AG04450 (cell line): ENCODE measurements at regions not wholly inside any gene's neighbourhood (a gene's known extent, or its start where the extent isn't known, plus 50 kb on each side); places are given as distances from the start of the nearest gene placed in this dataset.

Experiments used
- CTCF ChIA-PET: fragments of 300-600, 350-600 bp; formaldehyde crosslinking; extraction: SDS; loops from one replicate; lab custom pipeline; 2022; ENCODE audit warnings: antibody characterized with exemption, inconsistent platforms; lab: Charles Lee
- POLR2A ChIA-PET: fragments of 350-600 bp; formaldehyde crosslinking; extraction: SDS; loops from one replicate; lab custom pipeline; 2021; ENCODE audit warnings: antibody characterized with exemption, inconsistent platforms; lab: Yijun Ruan, JAX
- DNase-seq: peaks from one replicate; pipeline ENCODE4 v3.0.0-alpha.2; 2011; ENCODE audit warnings: low read depth, low spot score
- H3K27ac ChIP-seq: one replicate; pipeline ENCODE4 v1.5.1; 2012; ENCODE audit warnings: low read depth, low read length, control low read depth
- H3K27me3 ChIP-seq: one replicate; pipeline ENCODE4 v1.6.0; 2012; ENCODE audit warnings: low read length; ENCODE audit not compliant: control insufficient read depth, insufficient read depth
- H3K4me3 ChIP-seq: 2 replicates; pipeline ENCODE4 v1.5.1; 2011; ENCODE audit warnings: mild to moderate bottlenecking, low read depth, low read length, control low read depth
- H3K9me3 ChIP-seq: 2 replicates; pipeline ENCODE4 v1.5.1; 2012; ENCODE audit warnings: low read length; ENCODE audit not compliant: control insufficient read depth, insufficient read depth
- TF ChIP-seq, protein P1 (sequence below): IDR thresholded peaks from 2 replicates; pipeline ENCODE4 v1.5.1; 2011; ENCODE audit warnings: low read depth, low read length, control low read depth, inconsistent platforms

DNA sequence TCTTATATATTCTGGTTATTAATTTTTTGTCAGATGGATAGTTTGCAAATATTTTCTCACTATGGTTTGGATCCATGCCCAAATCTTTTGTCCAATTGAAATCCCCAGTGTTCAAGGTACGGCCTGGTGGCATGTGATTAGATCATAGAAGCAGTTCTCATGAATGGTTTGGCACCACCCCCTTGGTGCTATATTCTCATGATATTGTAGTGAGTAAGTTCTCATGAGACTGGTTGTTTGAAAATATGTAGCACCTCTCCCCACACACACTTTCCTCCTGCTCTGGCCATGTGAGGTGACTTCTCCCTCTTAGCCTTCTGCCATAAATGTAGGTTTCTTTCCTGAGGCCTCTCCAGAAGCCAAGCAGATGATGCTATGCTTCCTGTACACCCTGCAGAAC is 107.7 kb upstream of the KYNU start:
- H3K27ac ChIP-seq, result no peak overlapping the region
- CTCF ChIA-PET, result no interaction called here
- peaks cover 7% of the 10 kb centered on the region; the same call in 1 of the 2 replicates for H3K9me3 ChIP-seq
- no peak overlapping the region for H3K4me3 ChIP-seq
- TF ChIP-seq, protein P1, sequence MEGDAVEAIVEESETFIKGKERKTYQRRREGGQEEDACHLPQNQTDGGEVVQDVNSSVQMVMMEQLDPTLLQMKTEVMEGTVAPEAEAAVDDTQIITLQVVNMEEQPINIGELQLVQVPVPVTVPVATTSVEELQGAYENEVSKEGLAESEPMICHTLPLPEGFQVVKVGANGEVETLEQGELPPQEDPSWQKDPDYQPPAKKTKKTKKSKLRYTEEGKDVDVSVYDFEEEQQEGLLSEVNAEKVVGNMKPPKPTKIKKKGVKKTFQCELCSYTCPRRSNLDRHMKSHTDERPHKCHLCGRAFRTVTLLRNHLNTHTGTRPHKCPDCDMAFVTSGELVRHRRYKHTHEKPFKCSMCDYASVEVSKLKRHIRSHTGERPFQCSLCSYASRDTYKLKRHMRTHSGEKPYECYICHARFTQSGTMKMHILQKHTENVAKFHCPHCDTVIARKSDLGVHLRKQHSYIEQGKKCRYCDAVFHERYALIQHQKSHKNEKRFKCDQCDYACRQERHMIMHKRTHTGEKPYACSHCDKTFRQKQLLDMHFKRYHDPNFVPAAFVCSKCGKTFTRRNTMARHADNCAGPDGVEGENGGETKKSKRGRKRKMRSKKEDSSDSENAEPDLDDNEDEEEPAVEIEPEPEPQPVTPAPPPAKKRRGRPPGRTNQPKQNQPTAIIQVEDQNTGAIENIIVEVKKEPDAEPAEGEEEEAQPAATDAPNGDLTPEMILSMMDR, result no peak
- no peak for DNase-seq
- H3K27me3 ChIP-seq, result no peaks in the 10 kb centered on the region
- POLR2A ChIA-PET, result no interaction called here

DNA sequence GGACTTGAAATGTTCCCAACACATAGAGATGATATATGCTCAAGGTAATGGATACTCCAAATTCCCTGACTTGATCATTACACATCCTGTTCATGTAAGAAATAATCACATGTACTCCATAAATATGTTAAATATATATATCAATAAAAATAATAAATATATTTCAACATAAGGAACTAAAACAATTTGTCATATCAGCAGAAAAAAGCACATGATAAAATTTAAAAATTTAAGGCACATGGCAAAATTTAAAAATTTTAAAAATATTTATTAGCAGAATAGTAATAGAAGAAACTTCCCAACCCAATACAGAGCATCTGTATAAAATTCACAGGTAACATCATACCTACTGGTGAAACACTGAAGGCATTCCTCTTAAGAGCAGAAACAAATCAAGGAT is 109.6 kb upstream of the KYNU start:
- DNase-seq, result no peak
- Histone ChIP-seq H3K9me3 (peaks cover 7% of the 10 kb centered on the region; the same call in 1 of the 2 replicates), H3K27me3 (no peaks in the 10 kb centered on the region), H3K27ac (no peak overlapping the region), H3K4me3 (no peak overlapping the region)
- ChIA-PET CTCF (no interaction called here), POLR2A (no interaction called here)
- TF ChIP-seq, protein P1, result no peak

DNA sequence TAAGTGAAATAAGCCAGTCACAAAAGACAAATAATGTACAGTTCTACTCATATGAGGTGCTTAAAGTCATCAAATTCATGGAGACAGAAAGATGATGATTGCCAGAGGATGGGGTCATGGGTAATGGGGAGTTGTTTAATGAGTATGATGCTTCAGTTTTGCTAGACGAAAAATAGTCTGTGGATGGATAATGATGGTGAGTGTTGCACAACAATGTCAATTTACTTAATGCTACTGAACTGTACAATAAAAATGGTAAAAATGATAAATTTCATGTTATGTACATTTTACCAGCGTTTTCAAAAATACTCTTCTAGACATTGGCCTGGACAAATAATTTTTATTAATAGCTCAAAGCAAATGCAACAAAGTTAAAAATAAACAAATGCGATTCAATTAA is 118.5 kb upstream of the KYNU start:
- H3K9me3 ChIP-seq, result no peaks in the 10 kb centered on the region
- H3K27ac ChIP-seq, result no peak overlapping the region
- H3K27me3 ChIP-seq, result no peaks in the 10 kb centered on the region
- ChIA-PET CTCF (no interaction called here), POLR2A (no interaction called here)
- no peak for DNase-seq
- H3K4me3 ChIP-seq, result no peak overlapping the region
- TF ChIP-seq, protein P1, result no peak

DNA sequence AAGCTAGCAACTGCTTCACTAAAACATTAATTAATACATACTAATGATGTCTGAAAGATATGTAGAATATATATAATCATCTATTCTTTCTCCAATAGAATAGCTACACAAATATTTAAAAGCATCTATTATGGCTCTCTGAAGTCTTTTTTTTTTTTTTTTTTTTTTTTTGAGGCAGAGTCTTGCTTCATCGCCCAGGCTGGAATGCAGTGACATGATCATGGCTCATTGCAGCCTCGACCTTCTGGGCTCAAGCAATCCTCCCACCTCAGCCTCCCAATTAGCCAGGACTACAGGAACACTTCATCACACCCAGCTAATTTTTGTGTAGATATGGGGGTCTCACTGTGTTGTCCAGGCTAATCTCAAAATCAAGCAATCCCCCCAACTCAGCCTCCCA is 120.4 kb upstream of the KYNU start:
- no peak overlapping the region for H3K4me3 ChIP-seq
- DNase-seq, result no peak
- no peaks in the 10 kb centered on the region for H3K27me3 ChIP-seq
- ChIA-PET POLR2A (interaction anchor here (0.6 kb wide), 1 partner anchor 82 kb away, joined by 4 read pairs; no protein-coding TSS in a partner anchor), CTCF (interaction anchor here (0.6 kb wide), 1 partner anchor 116 kb away, joined by 4 read pairs; no protein-coding TSS in a partner anchor)
- no peaks in the 10 kb centered on the region for H3K9me3 ChIP-seq
- TF ChIP-seq, protein P1, result no peak
- H3K27ac ChIP-seq, result no peak overlapping the region

DNA sequence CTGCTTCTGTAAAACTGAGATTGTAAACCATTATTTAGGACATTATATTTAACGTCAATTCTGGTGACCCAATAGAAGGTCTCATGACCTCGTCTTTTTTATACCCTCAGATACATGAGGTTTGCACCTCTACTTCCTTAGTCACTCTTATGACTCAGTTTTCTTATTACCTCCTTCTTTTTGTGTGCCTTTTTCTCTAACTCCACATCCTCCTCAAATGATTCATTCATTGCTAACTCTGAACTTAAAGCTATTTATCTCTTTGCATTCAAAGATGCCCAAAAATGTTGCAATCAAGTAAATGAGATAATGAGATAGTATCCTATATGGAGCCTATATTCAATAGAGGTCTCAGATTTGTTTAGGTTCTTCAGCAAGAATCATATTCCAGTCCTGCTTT is 121.0 kb upstream of the KYNU start:
- TF ChIP-seq, protein P1, result no peak
- Histone ChIP-seq H3K9me3 (no peaks in the 10 kb centered on the region), H3K27me3 (no peaks in the 10 kb centered on the region), H3K4me3 (no peak overlapping the region), H3K27ac (no peak overlapping the region)
- no peak for DNase-seq
- POLR2A ChIA-PET, result interaction anchor here (0.6 kb wide), 1 partner anchor 81 kb away, joined by 4 read pairs; no protein-coding TSS in a partner anchor
- CTCF ChIA-PET, result interaction anchor here (0.6 kb wide), 1 partner anchor 115 kb away, joined by 4 read pairs; no protein-coding TSS in a partner anchor
